Kidney (tissue), 13 donors: ENCODE measurements at regions not wholly inside any gene's neighbourhood (a gene's known extent, or its start where the extent isn't known, plus 50 kb on each side); places are given as distances from the start of the nearest gene placed in this dataset.

ENCODE experiments used
- DNase-seq, 5 donors: peaks; one replicate each; pipeline ENCODE4 v3.0.0-alpha.2; 2013 to 2020
- FAIRE-seq: peaks from 2 replicates; lab custom pipeline; 2012; peaks lifted over from hg19 to GRCh38; lab: Jason Lieb, UNC
- H3K27ac ChIP-seq, 2 donors: one replicate each; pipeline ENCODE4 v1.7.0; 2013; ENCODE audit warnings: low read depth in 2 of 2, low read length in 2 of 2, inconsistent platforms in 1 of 2
- H3K27me3 ChIP-seq: one replicate; pipeline ENCODE4 v1.7.1; 2013; ENCODE audit warnings: low read length, inconsistent platforms; ENCODE audit not compliant: control insufficient read depth, insufficient read depth
- H3K36me3 ChIP-seq, 3 donors: one replicate each; pipeline versions ENCODE4 v1.7.0 to v1.7.1; 2013; ENCODE audit warnings: low read length in 3 of 3, control low read depth in 1 of 3, inconsistent platforms in 1 of 3; ENCODE audit not compliant: insufficient read depth in 3 of 3, control insufficient read depth in 2 of 3
- H3K4me1 ChIP-seq, 3 donors: one replicate each; pipeline versions ENCODE4 v1.7.0 to v1.7.1; 2013; ENCODE audit warnings: low read length in 3 of 3, inconsistent platforms in 1 of 3, low read depth in 1 of 3; ENCODE audit not compliant: control insufficient read depth in 2 of 3, insufficient read depth in 2 of 3
- H3K4me3 ChIP-seq, 3 donors: one replicate each; pipeline versions ENCODE4 v1.7.0 to v1.8.1; 2013; ENCODE audit warnings: low read length in 3 of 3, control low read depth in 1 of 3, inconsistent platforms in 1 of 3
- H3K9ac ChIP-seq, 3 donors: one replicate each; pipeline versions ENCODE4 v1.7.0 to v1.7.1; 2013; ENCODE audit warnings: low read length in 3 of 3, control low read depth in 1 of 3, inconsistent platforms in 1 of 3
- H3K9me3 ChIP-seq, 3 donors: one replicate each; pipeline versions ENCODE4 v1.7.0 to v1.7.1; 2013; ENCODE audit warnings: low read length in 3 of 3, control low read depth in 1 of 3, inconsistent platforms in 1 of 3; ENCODE audit not compliant: control insufficient read depth in 2 of 3, insufficient read depth in 1 of 3
- CTCF ChIP-seq: IDR thresholded peaks from 3 replicates; pipeline ENCODE4 v1.5.1; 2012; ENCODE audit warnings: mild to moderate bottlenecking, moderate library complexity, borderline replicate concordance; ENCODE audit not compliant: insufficient read depth; ENCODE audit errors: extremely low read depth
- intact Hi-C: fragments of 100-400 bp; cut with DNase I; formaldehyde crosslinking; loops from one replicate; pipeline ENCODE4 v1.11.1; 2022
- donor health status: control.
- donor health status: control.
- donor health status: control.
- donor health status: control.
- donor health status: control.
- donor health status: DM: yes; HTN: yes; CAD: no.
- donor health status: Normal renal cell carcinoma (clear cell type).

DNA sequence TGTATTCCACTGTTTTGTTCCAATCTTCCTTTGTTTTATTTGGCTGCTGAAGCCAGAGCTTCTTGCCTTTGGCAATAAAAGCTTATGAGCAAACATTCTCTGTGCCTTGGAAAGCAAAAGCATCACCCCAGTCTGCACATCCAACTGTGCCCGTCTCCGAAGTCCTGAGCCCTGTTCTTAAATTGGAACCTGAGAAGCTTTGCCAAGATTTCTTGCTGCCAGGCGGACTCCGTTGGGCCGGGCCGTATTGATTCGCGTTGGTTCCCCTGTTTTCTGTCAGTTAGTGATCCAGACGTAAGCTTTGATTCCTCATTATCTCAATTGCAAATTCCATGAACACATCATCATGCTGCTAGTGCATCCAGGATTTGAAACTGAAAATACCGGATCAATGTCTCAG, 793.0 kb downstream of the OLFM4 start:
- H3K36me3 ChIP-seq, result no peaks in the 10 kb centered on the region
- intact Hi-C loops, result no loop called here
- H3K9ac ChIP-seq, result no peak overlapping the region
- no peak for FAIRE-seq
- H3K4me1 ChIP-seq, result no peaks in the 10 kb centered on the region
- H3K4me3 ChIP-seq, result no peak overlapping the region
- no peak overlapping the region for H3K27ac ChIP-seq
- no peak for TF ChIP-seq CTCF
- H3K27me3 ChIP-seq, result no peaks in the 10 kb centered on the region
- DNase-seq, result peak in 1 of 5 donors; percentile 18
- H3K9me3 ChIP-seq, result no peaks in the 10 kb centered on the region

- FAIRE-seq, result no peak
- intact Hi-C loops, result no loop called here
- no peaks in the 10 kb centered on the region for H3K4me1 ChIP-seq
- H3K27ac ChIP-seq, result no peak overlapping the region
- no peaks in the 10 kb centered on the region for H3K9me3 ChIP-seq
- H3K27me3 ChIP-seq, result no peaks in the 10 kb centered on the region
- H3K36me3 ChIP-seq, result no peaks in the 10 kb centered on the region
- H3K4me3 ChIP-seq, result no peak overlapping the region
- no peak for TF ChIP-seq CTCF
- DNase-seq, result no peak
- H3K9ac ChIP-seq, result no peak overlapping the region
Measured at GRCh38 chr13:53822136-53822535, 793.5 kb downstream of the OLFM4 start.

DNA sequence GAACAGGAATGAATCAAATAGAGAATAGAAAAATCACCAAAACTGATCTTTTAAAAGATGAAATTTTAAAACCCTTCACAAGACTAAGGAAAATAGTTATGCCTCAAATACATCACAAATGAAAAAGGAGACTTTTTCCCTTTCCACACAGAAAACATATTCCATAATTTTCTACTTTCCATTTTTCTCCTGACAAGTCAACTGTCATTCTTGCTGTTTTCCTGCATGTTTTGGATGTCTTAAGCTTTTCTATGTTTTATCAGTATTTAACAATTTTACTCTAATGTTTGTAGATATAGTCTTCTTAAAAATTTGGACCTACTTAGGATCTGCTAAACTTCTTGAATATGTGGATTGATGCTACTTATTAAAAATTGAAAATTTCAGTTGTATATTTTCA, 810.8 kb downstream of the OLFM4 start:
- FAIRE-seq (no peak), DNase-seq (no peak)
- Histone ChIP-seq H3K27me3 (no peaks in the 10 kb centered on the region), H3K27ac (no peak overlapping the region), H3K9me3 (peaks cover 0 to 7% (median 0%) of the 10 kb centered on the region in 3 donors), H3K4me1 (no peaks in the 10 kb centered on the region), H3K4me3 (no peak overlapping the region), H3K9ac (no peak overlapping the region), H3K36me3 (no peaks in the 10 kb centered on the region)
- no peak for TF ChIP-seq CTCF
- intact Hi-C loops, result no loop called here

- Histone ChIP-seq H3K4me1 (no peaks in the 10 kb centered on the region), H3K36me3 (no peaks in the 10 kb centered on the region), H3K9ac (no peak overlapping the region), H3K4me3 (no peak overlapping the region), H3K27ac (no peak overlapping the region), H3K27me3 (no peaks in the 10 kb centered on the region), H3K9me3 (no peaks in the 10 kb centered on the region)
- FAIRE-seq, result no peak
- no peak for DNase-seq
- TF ChIP-seq CTCF, result no peak
- intact Hi-C loops, result no loop called here
Measured at GRCh38 chr13:53844473-53845146, 816.0 kb downstream of the OLFM4 start.
